ENCODE measurements at regions not wholly inside any gene's neighbourhood (a gene's known extent, or its start where the extent isn't known, plus 50 kb on each side); places are given as distances from the start of the nearest gene placed in this dataset.

GRCh38 chr16:72264771-72265170 lies 92.8 kb upstream of the PMFBP1 start:
- no peak for TF ChIP-seq CTCF (IDR thresholded peaks at IDR 0.05)
- no peak for TF ChIP-seq POLR2A (IDR thresholded peaks at IDR 0.05; ENCODE audit: low read depth)
- no peak for TF ChIP-seq POLR2AphosphoS5 (IDR thresholded peaks at IDR 0.05)

Data from esophagus muscularis mucosa (tissue), 3 donors.